NOMO-1 treated with DMSO at 0.1 percent for 48 hours (cell line): ENCODE measurements at regions not wholly inside any gene's neighbourhood (a gene's known extent, or its start where the extent isn't known, plus 50 kb on each side); places are given as distances from the start of the nearest gene placed in this dataset.
A peak's percentile ranks its signal among the peaks of the same experiment; 100 is the strongest.
"Not testable (repeated sequence)": the region's sequence is repeated elsewhere in the genome, so short reads cannot be mapped to it uniquely, and the experiment has no call there.

Source experiments
- DNase-seq: peaks from one replicate; lab custom pipeline; 2025; ENCODE audit not compliant: unreplicated experiment; lab: John Stamatoyannopoulos, UW

- peak; percentile 37 for DNase-seq
Measured at GRCh38 chr9:109972026-109972882, 192.3 kb downstream of the PALM2AKAP2 start.

DNA sequence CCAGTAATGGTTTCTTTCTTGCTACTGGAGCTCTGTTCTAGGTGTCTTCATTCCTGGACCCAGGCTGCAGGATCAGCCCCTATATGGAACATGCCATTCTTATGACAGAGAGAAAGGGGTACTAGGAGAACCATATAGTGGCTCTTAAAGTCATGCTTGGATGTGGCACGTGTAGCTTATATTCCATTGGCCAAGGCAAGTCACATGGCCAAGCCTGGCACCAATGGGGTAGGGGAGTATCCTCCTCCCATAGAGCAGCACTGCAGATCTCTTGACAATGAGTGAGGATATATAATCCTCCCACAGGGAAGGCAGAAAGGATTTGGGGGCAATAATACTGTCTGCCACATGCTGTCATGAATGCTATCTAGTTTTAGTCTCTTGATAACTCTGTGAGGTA, 193.3 kb downstream of the PALM2AKAP2 start:
- no peak for DNase-seq

DNA sequence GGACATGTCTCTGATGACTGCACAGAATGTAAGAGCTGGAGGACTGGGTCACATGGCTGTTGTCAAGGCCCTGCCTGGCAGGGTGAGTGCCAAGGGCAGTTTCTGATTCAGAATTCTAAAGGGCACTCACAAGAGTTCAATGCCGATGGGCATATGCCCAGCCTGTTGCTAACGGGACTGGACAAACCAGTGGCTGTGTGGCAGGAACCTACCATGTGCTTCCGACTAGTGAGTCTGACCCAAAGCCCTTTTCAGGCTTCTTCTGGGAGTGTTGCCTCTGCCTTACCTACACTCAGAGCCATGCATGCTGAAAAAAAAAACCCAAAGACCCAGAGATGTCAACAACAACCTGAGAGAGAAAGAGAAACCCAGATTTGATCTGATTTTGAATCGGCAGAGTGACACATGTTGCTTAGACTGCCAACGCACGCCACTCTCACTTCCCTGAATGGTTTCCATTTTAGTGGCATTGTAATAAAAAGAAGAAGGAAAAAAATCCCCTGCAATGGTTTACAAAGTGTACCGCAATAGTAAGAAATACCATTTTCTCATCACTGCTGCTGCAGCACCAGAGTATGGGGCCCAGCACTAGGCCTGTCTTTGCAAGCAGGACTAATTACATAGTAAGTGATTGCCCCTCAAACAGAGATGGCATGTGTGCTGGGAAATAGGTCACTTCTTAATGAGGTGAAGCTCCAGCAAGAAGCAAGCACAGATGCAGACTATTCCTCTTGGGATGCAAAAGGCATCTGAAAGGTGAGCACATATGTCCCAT, 194.3 kb downstream of the PALM2AKAP2 start:
- peak; percentile 84 for DNase-seq

DNA sequence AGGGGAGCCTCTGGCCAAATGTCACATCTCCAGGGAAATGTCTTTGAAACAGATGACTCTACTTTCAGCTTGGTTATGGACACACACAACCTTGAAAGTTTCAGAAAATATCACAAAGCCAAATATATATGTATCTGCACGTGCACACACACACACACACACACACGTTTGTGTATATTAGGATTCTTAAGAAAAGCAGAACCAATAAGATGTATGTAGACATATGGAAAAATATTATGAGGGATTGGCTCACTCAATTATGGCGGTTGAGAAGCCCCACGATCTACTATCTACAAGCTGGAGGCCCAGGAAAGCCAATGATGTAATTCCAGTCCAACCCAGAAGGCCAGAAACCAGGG, 194.9 kb downstream of the PALM2AKAP2 start:
- no peak for DNase-seq

- DNase-seq = no peak
Measured at GRCh38 chr9:109975574-109976295, 195.7 kb downstream of the PALM2AKAP2 start.

GRCh38 chr9:109976303-109976702, 196.3 kb downstream of the PALM2AKAP2 start:
- no peak for DNase-seq

DNA sequence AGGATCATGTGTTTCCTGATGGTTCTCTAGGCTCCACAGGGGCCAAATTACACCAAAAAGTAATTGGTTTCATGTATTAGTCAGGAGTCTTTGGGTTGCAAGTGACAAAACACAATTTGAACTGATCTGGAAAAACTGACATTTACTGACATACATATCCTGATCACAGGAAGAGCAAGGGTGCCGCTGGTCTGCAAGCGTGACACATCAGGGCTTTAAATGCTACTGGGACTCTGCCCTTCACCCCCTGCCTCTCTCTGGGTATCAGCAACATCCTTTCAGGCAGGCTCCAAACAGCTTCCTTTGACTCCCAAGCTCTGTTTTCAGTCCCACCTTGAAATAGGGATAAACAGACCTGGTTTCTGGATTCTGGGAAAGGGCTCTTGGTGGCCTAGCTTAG, 197.5 kb downstream of the PALM2AKAP2 start:
- no peak for DNase-seq

- no peak for DNase-seq
Measured at GRCh38 chr9:109981091-109981490, 201.1 kb downstream of the PALM2AKAP2 start.

DNA sequence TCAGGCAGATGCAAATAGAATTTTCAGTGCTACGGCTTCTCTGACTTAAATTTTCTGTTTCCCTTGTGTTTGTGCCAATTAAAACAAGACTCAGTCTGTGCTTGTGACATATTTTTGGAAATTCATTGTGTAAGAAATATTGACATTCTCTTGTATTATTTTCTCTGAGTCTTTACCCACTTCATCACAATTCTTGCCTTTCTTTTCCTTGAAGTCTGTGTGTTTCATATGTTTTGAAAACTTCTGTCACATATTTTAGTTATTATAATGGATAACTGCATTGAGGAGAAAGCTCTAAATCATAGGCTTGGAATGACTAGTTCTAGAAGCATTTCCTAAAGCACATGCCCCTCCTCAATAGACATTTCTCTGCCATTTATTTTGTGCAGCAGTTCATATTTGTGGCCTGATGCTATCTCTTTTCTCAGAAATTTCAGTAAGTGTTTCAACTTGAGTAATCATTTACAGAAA, 206.6 kb downstream of the PALM2AKAP2 start:
- DNase-seq = no peak

- no peak for DNase-seq
Measured at GRCh38 chr9:109989296-109989695, 209.3 kb downstream of the PALM2AKAP2 start.

GRCh38 chr9:109990541-109990940, 210.5 kb downstream of the PALM2AKAP2 start:
- no peak for DNase-seq

DNA sequence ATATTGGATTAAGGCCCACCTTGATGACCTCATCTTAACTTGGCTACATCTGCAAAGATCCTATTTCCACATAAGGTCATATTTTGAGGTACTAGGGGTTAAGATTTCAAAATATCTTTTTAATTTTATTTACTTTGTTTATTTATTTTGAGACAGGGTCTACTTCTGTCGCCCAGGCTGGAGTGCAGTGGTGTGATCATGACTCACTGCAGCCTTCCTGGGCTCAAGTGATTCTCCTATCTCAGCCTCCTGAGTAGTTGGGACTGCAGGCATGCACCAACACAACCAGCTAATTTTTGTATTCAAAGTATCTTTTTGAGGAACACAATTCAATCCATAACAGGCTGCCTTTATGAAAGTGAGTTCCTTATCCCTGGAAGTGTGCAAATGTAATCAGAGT, 212.3 kb downstream of the PALM2AKAP2 start:
- no peak for DNase-seq

DNA sequence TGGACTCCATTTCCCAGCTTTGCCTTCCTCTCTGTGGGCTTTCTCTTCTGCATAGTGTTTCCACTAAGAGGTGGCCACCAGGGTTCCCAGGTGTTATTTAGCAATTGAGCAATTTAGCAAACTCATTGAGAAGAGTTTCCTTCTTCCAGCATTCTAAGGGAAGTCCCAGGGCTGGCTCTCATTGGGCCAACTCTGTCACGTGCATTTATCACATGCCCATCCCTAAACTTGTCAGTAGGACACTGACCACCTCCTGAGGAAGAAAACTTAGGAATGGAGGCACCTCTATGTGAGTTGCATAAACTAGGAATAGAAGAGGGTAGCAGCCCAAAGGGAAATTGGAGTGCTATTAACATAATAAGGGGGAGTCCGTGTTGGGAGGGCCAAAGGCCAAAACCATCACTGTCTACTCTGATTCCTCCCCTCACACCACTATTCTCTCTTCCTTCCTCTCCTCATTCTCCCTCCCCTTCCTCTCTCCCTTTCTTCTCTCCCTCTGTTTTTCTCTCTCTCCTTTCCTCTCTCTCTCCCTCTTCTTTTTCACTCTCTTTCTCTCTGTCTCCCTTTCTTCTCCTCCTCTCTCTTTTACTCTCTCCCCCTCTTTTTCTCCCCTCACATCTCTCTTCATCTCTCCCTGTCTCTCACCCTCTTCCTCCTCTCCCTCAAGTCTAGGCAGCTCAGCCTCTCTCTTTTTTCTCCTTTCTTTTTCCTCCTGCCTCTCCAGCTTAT, 213.4 kb downstream of the PALM2AKAP2 start:
- DNase-seq = no peak

DNA sequence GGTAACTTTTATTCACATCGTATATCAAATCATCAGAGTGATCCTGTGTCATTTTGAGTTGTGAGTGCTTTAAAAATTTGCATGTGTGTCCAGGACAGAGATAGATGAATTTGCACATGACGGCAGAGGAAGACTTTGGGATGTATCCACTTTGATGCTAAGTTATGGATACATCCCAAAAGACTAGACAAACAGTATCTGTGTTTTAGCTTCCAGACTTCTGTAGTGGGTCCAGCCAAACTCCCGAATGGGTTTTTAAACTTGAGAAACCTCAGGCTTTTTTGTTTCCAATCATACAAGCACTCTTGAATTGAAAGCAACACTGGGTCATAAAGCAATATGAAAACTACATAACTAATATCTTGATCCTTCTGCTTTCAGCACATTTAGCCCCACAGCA, 213.8 kb downstream of the C9orf152 start:
- DNase-seq = no peak

- no peak for DNase-seq
Measured at GRCh38 chr9:109996936-109997580, 210.9 kb downstream of the C9orf152 start.

- no peak for DNase-seq
Measured at GRCh38 chr9:109997682-109998081, 210.3 kb downstream of the C9orf152 start.

DNA sequence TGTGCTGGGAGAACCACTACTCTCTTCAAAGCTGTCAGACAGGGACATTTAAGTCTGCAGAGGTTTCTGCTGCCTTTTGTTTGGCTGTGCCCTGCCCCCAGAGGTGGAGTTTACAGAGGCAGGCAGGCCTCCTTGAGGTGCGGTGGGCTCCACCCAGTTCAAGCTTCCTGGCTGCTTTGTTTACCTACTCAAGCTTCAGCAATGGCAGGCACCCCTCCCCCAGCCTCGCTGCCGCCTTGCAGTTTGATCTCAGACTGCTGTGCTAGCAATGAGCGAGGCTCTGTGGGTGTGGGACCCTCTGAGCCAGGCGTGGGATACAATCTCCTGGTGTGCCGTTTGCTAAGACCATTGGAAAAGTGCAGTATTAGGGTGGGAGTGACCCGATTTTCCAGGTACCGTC, 202.4 kb downstream of the C9orf152 start:
- not testable (repeated sequence) for DNase-seq

- no peak for DNase-seq
Measured at GRCh38 chr9:110006657-110007056, 201.3 kb downstream of the C9orf152 start.

DNA sequence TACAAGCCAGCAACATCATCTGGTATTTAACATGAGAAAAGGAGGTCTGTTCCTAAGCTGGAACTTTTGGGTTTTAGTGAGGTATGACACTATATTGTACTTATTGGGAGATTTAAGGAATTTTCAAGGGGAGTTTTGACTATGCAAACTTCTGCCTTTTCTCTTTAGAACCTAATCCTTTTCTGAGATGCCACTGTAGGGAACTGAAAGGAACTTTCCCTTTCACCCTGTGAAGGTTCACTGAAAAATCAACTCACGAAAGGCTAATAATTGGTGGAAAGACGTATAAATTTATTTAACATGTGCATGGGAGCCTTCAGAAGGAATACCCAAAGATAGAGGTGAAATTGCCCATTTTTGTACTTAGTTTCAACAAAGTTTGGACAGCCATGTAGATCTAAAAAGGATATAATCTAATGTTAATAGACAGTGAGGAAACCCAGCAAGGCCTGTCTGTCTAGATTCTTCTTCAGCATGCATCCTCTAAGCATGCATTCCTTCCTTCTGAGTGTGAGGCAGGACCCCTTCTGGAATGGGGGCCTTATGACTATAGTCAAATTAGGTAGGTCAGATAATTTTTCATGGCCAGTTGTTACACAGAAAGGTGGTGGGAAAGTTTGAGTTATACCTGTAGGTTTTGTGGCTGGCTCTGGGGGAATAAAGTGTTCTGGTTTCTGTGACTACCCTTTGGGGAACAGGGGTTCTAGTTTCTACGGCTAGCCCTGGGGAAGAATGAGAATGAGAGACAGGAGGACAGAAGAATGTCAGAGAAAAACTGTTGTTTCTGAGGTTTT, 200.3 kb downstream of the C9orf152 start:
- DNase-seq = no peak

DNA sequence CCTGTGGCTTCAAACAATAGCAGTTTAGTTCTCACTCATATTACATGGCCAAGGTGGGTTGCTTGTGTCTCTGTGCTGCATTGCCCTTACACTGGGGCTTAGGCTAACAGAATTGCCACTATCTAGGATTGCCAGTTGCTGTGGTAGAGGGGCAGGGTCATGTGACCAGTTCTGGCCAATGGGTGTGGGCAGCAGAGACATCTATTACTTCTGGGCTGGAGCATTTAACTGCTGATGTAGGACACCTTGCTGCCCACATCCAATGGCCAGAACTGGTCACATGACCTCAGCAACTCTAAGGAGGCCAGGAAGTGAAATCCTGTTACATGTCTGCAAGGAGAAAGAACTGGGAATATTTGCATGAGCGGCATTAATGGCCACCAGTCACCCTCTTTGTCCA, 199.3 kb downstream of the C9orf152 start:
- DNase-seq = no peak
